WTC11 (cell line): ENCODE measurements at regions not wholly inside any gene's neighbourhood (a gene's known extent, or its start where the extent isn't known, plus 50 kb on each side); places are given as distances from the start of the nearest gene placed in this dataset.

Experiments
- ATAC-seq: fragments of 200-7000 bp; cut with Tn5 transposase; 2 replicates; pipeline ENCODE4 v1.10.0; 2021; ENCODE audit warnings: mild to moderate bottlenecking, moderate library complexity
- CTCF ChIA-PET: fragments of 300-600 bp; sonication (Branson Sonifier 250); formaldehyde crosslinking; loops from one replicate; lab custom pipeline; 2021; ENCODE audit warnings: antibody characterized with exemption; lab: Charles Lee
- POLR2A ChIA-PET: fragments of 350-600 bp; sonication (Branson Sonifier 250); formaldehyde crosslinking; loops from one replicate; lab custom pipeline; 2021; ENCODE audit warnings: antibody characterized with exemption; lab: Charles Lee
- DNase-seq: peaks from one replicate; pipeline ENCODE4 v3.0.0; 2021; ENCODE audit warnings: low spot score
- H3K27ac Mint-ChIP-seq: 2 replicates; pipeline ENCODE4 v1.8.0; 2021; ENCODE audit warnings: mixed read lengths
- H3K27me3 Mint-ChIP-seq: 2 replicates; pipeline ENCODE4 v1.8.0; 2021; ENCODE audit warnings: low read depth, mild to moderate bottlenecking, moderate library complexity, mixed read lengths
- H3K36me3 Mint-ChIP-seq: 2 replicates; pipeline ENCODE4 v1.8.0; 2021; ENCODE audit warnings: mixed read lengths
- H3K4me1 Mint-ChIP-seq: 2 replicates; pipeline ENCODE4 v1.8.0; 2022; ENCODE audit warnings: mixed read lengths
- H3K4me3 Mint-ChIP-seq: 2 replicates; pipeline ENCODE4 v1.8.0; 2021; ENCODE audit warnings: mild to moderate bottlenecking, moderate library complexity, mixed read lengths
- H3K9me3 Mint-ChIP-seq: 2 replicates; pipeline ENCODE4 v1.8.0; 2021; ENCODE audit warnings: mixed read lengths
- ATF2 ChIP-seq: sonication (generic); formaldehyde crosslinking; IDR thresholded peaks from 2 replicates; pipeline ENCODE4 v1.8.1; 2022; ENCODE audit warnings: low read depth, missing genetic modification reagents, borderline replicate concordance
- ATF3 ChIP-seq: sonication (generic); formaldehyde crosslinking; conservative IDR thresholded peaks from 2 replicates; pipeline ENCODE4 v1.8.1; 2022; ENCODE audit warnings: mild to moderate bottlenecking, missing genetic modification reagents
- ATF6 ChIP-seq: sonication (generic); formaldehyde crosslinking; IDR thresholded peaks from 2 replicates; pipeline ENCODE4 v1.8.1; 2023; ENCODE audit warnings: mild to moderate bottlenecking, missing genetic modification reagents
- EMX1 ChIP-seq: fragments of 250-450 bp; sonication (Bioruptor Pico); IDR thresholded peaks from 2 replicates; pipeline ENCODE4 v1.8.0; 2021; ENCODE audit warnings: mild to moderate bottlenecking
- FOXK1 ChIP-seq: sonication (generic); formaldehyde crosslinking; IDR thresholded peaks from 2 replicates; pipeline ENCODE4 v1.8.0; 2022; ENCODE audit warnings: mild to moderate bottlenecking, moderate library complexity, missing genetic modification reagents
- FOXP1 ChIP-seq: sonication (generic); formaldehyde crosslinking; IDR thresholded peaks from 2 replicates; pipeline ENCODE4 v1.8.0; 2022; ENCODE audit warnings: missing genetic modification reagents, mild to moderate bottlenecking, moderate library complexity, borderline replicate concordance
- MAX ChIP-seq: sonication (generic); formaldehyde crosslinking; IDR thresholded peaks from 2 replicates; pipeline ENCODE4 v1.8.0; 2022; ENCODE audit warnings: mild to moderate bottlenecking, missing genetic modification reagents
- NFYB ChIP-seq: sonication (generic); formaldehyde crosslinking; conservative IDR thresholded peaks from 2 replicates; pipeline ENCODE4 v1.8.0; 2022; ENCODE audit warnings: low read depth, missing genetic modification reagents
- NR1H2 ChIP-seq: sonication (generic); formaldehyde crosslinking; IDR thresholded peaks from 2 replicates; pipeline ENCODE4 v1.9.0; 2021; ENCODE audit warnings: mild to moderate bottlenecking, moderate library complexity, missing genetic modification reagents
- OVOL2 ChIP-seq: fragments of 250-450 bp; sonication (Bioruptor Pico); IDR thresholded peaks from 2 replicates; pipeline ENCODE4 v1.9.0; 2021; ENCODE audit warnings: mild to moderate bottlenecking, borderline replicate concordance
- PRRX2 ChIP-seq: fragments of 250-450 bp; sonication (Bioruptor Pico); IDR thresholded peaks from 2 replicates; pipeline ENCODE4 v1.8.0; 2021; ENCODE audit warnings: mild to moderate bottlenecking
- RORB ChIP-seq: fragments of 250-450 bp; sonication (Bioruptor Pico); IDR thresholded peaks from 2 replicates; pipeline ENCODE4 v1.9.0; 2021; ENCODE audit warnings: mild to moderate bottlenecking
- SMAD3 ChIP-seq: sonication (generic); formaldehyde crosslinking; IDR thresholded peaks from 2 replicates; pipeline ENCODE4 v1.8.0; 2022; ENCODE audit warnings: missing genetic modification reagents, mild to moderate bottlenecking, borderline replicate concordance
- SOX15 ChIP-seq: fragments of 250-450 bp; sonication (Bioruptor Pico); IDR thresholded peaks from 2 replicates; pipeline ENCODE4 v1.9.0; 2021; ENCODE audit warnings: mild to moderate bottlenecking
- ZNF232 ChIP-seq: sonication (generic); formaldehyde crosslinking; IDR thresholded peaks from 2 replicates; pipeline ENCODE4 v1.8.0; 2022; ENCODE audit warnings: mild to moderate bottlenecking, missing genetic modification reagents
- ZNF263 ChIP-seq: sonication (generic); formaldehyde crosslinking; IDR thresholded peaks from 2 replicates; pipeline ENCODE4 v1.8.1; 2022; ENCODE audit warnings: low read depth, mild to moderate bottlenecking, moderate library complexity, missing genetic modification reagents
- ZNF532 ChIP-seq: fragments of 250-450 bp; sonication (Bioruptor Pico); IDR thresholded peaks from 2 replicates; pipeline ENCODE4 v1.9.0; 2021; ENCODE audit warnings: mild to moderate bottlenecking, borderline replicate concordance
- TF ChIP-seq, protein P1 (sequence below): fragments of 200-600 bp; IDR thresholded peaks from 2 replicates; pipeline ENCODE4 v1.8.0; 2022; ENCODE audit warnings: antibody characterized with exemption
- TF ChIP-seq, protein P2 (sequence below): sonication (generic); formaldehyde crosslinking; IDR thresholded peaks from 2 replicates; pipeline ENCODE4 v1.8.1; 2023; ENCODE audit warnings: mild to moderate bottlenecking, missing genetic modification reagents, borderline replicate concordance

DNA sequence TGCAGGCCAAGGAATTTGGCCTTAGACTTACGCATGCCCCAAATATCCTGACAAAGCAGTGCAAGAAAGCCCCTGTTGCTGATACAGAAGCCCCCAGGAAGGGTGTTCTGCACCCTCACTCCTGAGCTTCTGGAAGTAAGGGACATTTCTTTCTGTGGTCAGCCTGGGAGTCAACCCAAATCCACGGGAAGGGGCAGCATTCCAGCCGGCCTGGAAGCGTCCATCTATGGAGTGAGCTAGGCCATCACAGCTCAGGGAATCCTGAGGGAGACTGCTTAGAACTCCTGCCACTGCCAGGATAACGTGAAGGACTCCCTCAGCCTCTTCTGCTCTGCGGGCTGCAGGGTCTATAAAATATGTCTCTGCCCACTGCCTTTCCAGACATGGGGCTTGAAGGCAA is 173.9 kb downstream of the ANAPC1 start:
- H3K4me3 Mint-ChIP-seq: no peak overlapping the region
- H3K36me3 Mint-ChIP-seq: peaks cover 16% of the 10 kb centered on the region
- peaks cover 13% of the 10 kb centered on the region for H3K27me3 Mint-ChIP-seq
- TF ChIP-seq SOX15 (CRISPR knock-in tag) (no peak), FOXK1 (CRISPR knock-in tag) (no peak)
- peaks cover 17% of the 10 kb centered on the region for H3K9me3 Mint-ChIP-seq
- H3K4me1 Mint-ChIP-seq: peaks cover 54% of the 10 kb centered on the region
- DNase-seq (no peak), ATAC-seq (no peak)
- no peak overlapping the region for H3K27ac Mint-ChIP-seq
- ChIA-PET POLR2A (no interaction called here), CTCF (interaction anchor here (1.3 kb wide), 1 partner anchor 9 kb away, joined by 3 read pairs; no protein-coding TSS in a partner anchor)

GRCh38 chr2:111710613-111711012 is 173.4 kb downstream of the ANAPC1 start:
- H3K9me3 Mint-ChIP-seq: peaks cover 17% of the 10 kb centered on the region

More at GRCh38 chr2:111710613-111711012, 173.4 kb downstream of the ANAPC1 start:
- Mint-ChIP-seq H3K36me3 (peaks cover 16% of the 10 kb centered on the region), H3K27me3 (peaks cover 13% of the 10 kb centered on the region), H3K4me1 (peaks cover 49% of the 10 kb centered on the region), H3K27ac (peak overlapping the region; percentile 68; the same call in 1 of the 2 replicates), H3K4me3 (no peak overlapping the region)
- DNase-seq: no peak
- TF ChIP-seq, protein P1, sequence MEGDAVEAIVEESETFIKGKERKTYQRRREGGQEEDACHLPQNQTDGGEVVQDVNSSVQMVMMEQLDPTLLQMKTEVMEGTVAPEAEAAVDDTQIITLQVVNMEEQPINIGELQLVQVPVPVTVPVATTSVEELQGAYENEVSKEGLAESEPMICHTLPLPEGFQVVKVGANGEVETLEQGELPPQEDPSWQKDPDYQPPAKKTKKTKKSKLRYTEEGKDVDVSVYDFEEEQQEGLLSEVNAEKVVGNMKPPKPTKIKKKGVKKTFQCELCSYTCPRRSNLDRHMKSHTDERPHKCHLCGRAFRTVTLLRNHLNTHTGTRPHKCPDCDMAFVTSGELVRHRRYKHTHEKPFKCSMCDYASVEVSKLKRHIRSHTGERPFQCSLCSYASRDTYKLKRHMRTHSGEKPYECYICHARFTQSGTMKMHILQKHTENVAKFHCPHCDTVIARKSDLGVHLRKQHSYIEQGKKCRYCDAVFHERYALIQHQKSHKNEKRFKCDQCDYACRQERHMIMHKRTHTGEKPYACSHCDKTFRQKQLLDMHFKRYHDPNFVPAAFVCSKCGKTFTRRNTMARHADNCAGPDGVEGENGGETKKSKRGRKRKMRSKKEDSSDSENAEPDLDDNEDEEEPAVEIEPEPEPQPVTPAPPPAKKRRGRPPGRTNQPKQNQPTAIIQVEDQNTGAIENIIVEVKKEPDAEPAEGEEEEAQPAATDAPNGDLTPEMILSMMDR: no peak
- TF ChIP-seq EMX1 (CRISPR knock-in tag) (no peak), PRRX2 (CRISPR knock-in tag) (no peak), ATF2 (CRISPR knock-in tag) (no peak), MAX (CRISPR knock-in tag) (no peak), FOXP1 (no peak), NR1H2 (CRISPR knock-in tag) (no peak), ZNF263 (CRISPR knock-in tag) (no peak), SMAD3 (CRISPR knock-in tag) (no peak), OVOL2 (CRISPR knock-in tag) (no peak), ATF6 (CRISPR knock-in tag) (no peak), NFYB (CRISPR knock-in tag) (no peak), RORB (CRISPR knock-in tag) (no peak), ZNF532 (CRISPR knock-in tag) (no peak), ZNF232 (no peak), ATF3 (CRISPR knock-in tag) (no peak)
- TF ChIP-seq, protein P2, sequence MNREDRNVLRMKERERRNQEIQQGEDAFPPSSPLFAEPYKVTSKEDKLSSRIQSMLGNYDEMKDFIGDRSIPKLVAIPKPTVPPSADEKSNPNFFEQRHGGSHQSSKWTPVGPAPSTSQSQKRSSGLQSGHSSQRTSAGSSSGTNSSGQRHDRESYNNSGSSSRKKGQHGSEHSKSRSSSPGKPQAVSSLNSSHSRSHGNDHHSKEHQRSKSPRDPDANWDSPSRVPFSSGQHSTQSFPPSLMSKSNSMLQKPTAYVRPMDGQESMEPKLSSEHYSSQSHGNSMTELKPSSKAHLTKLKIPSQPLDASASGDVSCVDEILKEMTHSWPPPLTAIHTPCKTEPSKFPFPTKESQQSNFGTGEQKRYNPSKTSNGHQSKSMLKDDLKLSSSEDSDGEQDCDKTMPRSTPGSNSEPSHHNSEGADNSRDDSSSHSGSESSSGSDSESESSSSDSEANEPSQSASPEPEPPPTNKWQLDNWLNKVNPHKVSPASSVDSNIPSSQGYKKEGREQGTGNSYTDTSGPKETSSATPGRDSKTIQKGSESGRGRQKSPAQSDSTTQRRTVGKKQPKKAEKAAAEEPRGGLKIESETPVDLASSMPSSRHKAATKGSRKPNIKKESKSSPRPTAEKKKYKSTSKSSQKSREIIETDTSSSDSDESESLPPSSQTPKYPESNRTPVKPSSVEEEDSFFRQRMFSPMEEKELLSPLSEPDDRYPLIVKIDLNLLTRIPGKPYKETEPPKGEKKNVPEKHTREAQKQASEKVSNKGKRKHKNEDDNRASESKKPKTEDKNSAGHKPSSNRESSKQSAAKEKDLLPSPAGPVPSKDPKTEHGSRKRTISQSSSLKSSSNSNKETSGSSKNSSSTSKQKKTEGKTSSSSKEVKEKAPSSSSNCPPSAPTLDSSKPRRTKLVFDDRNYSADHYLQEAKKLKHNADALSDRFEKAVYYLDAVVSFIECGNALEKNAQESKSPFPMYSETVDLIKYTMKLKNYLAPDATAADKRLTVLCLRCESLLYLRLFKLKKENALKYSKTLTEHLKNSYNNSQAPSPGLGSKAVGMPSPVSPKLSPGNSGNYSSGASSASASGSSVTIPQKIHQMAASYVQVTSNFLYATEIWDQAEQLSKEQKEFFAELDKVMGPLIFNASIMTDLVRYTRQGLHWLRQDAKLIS (CRISPR knock-in tag): no peak
- POLR2A ChIA-PET: no interaction called here
- ATAC-seq: no peak
- CTCF ChIA-PET: interaction anchor here (1.3 kb wide), 1 partner anchor 9 kb away, joined by 3 read pairs; no protein-coding TSS in a partner anchor
